Left lung (tissue), 4 donors: ENCODE measurements at regions not wholly inside any gene's neighbourhood (a gene's known extent, or its start where the extent isn't known, plus 50 kb on each side); places are given as distances from the start of the nearest gene placed in this dataset.

ENCODE experiments used
- ATAC-seq: fragments of 200-7000 bp; cut with Tn5 transposase; one replicate; pipeline ENCODE4 v1.9.1; 2020; ENCODE audit warnings: moderate library complexity
- DNase-seq, 4 donors: peaks; one replicate each; pipeline ENCODE4 v3.0.0-alpha.2; 2013 to 2020
- H3K27ac ChIP-seq, 2 donors: fragments of 200-600 bp; sonication (generic) in 1 of 2; one replicate each; pipeline versions ENCODE4 v1.5.0 to v1.8.0; 2020 to 2021
- H3K27me3 ChIP-seq, 2 donors: fragments of 200-600 bp; sonication (generic) in 1 of 2; one replicate each; pipeline versions ENCODE4 v1.5.0 to v1.8.0; 2020 to 2021
- H3K36me3 ChIP-seq, 2 donors: fragments of 200-600 bp; sonication (generic) in 1 of 2; one replicate each; pipeline versions ENCODE4 v1.5.0 to v1.8.0; 2020 to 2021
- H3K4me1 ChIP-seq, 2 donors: fragments of 200-600 bp; one replicate each; pipeline ENCODE4 v1.8.0; 2021
- H3K4me3 ChIP-seq, 2 donors: fragments of 200-600 bp; sonication (generic) in 1 of 2; one replicate each; pipeline versions ENCODE4 v1.5.0 to v1.8.0; 2020 to 2021; ENCODE audit warnings: mild to moderate bottlenecking in 1 of 2
- H3K9me3 ChIP-seq, 2 donors: fragments of 200-600 bp; sonication (generic) in 1 of 2; one replicate each; pipeline versions ENCODE4 v1.5.0 to v1.8.0; 2020 to 2021
- intact Hi-C, 2 donors: fragments of 100-400 bp; cut with DNase I; formaldehyde crosslinking; loops; one replicate each; pipeline versions ENCODE4 v1.11.2 to v1.14.2; 2022
- TF ChIP-seq, protein P1 (sequence below), 2 donors: fragments of 200-600 bp; sonication (generic) in 1 of 2; IDR thresholded peaks; one replicate each; pipeline versions ENCODE4 v1.5.0 to v1.8.0; 2021; ENCODE audit warnings: antibody characterized with exemption in 2 of 2
- donor health status: DM: no; HTN: yes; CAD: no.
- donor health status: DM: no; HTN: no; CAD: no.

GRCh38 chr11:76266286-76267100, 60.2 kb upstream of the WNT11 start:
- Histone ChIP-seq H3K9me3 (no peaks in the 10 kb centered on the region), H3K4me1 (no peaks in the 10 kb centered on the region), H3K27me3 (no peaks in the 10 kb centered on the region), H3K4me3 (no peak overlapping the region), H3K36me3 (no peaks in the 10 kb centered on the region), H3K27ac (peak overlapping the region in 1 of 2 donors; percentile 8)
- ATAC-seq (peak; percentile 46), DNase-seq (peak in 1 of 4 donors; percentile 9)
- TF ChIP-seq, protein P1, sequence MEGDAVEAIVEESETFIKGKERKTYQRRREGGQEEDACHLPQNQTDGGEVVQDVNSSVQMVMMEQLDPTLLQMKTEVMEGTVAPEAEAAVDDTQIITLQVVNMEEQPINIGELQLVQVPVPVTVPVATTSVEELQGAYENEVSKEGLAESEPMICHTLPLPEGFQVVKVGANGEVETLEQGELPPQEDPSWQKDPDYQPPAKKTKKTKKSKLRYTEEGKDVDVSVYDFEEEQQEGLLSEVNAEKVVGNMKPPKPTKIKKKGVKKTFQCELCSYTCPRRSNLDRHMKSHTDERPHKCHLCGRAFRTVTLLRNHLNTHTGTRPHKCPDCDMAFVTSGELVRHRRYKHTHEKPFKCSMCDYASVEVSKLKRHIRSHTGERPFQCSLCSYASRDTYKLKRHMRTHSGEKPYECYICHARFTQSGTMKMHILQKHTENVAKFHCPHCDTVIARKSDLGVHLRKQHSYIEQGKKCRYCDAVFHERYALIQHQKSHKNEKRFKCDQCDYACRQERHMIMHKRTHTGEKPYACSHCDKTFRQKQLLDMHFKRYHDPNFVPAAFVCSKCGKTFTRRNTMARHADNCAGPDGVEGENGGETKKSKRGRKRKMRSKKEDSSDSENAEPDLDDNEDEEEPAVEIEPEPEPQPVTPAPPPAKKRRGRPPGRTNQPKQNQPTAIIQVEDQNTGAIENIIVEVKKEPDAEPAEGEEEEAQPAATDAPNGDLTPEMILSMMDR (IDR thresholded peaks at IDR 0.05): no peak
- intact Hi-C loops: no loop called here

DNA sequence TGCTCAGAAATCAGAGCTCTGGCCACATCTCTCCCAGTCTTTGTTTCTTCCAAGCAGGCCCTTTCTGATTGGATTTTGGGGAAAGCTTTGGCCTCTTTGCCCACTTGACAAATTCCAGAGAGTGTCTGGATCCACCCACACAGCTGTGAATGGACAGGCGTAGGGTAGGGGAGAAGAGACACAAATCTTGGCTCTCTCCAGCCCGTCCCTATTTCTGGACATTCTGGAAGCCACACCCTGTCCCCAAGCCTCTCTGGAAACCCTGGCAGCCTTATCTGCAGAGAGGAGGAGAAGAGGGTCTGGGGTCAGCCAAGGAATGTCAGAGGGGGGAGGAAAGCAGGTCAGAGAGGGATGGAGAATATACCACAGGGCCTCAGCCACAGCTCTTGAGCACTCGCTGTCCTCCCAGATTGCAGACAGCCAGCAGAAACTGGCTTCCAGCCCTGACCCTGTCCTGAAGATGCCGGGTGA, 59.5 kb upstream of the WNT11 start:
- Histone ChIP-seq H3K27ac (no peak overlapping the region), H3K9me3 (no peaks in the 10 kb centered on the region), H3K36me3 (no peaks in the 10 kb centered on the region), H3K4me3 (no peak overlapping the region), H3K4me1 (no peaks in the 10 kb centered on the region), H3K27me3 (no peaks in the 10 kb centered on the region)
- intact Hi-C loops: no loop called here
- peak; percentile 20 for ATAC-seq
- no peak for DNase-seq
- TF ChIP-seq, protein P1 (IDR thresholded peaks at IDR 0.05): no peak

GRCh38 chr11:76263657-76264056, 57.4 kb upstream of the WNT11 start:
- ATAC-seq: no peak
- TF ChIP-seq, protein P1 (IDR thresholded peaks at IDR 0.05): no peak
- no peaks in the 10 kb centered on the region for H3K4me1 ChIP-seq

DNA sequence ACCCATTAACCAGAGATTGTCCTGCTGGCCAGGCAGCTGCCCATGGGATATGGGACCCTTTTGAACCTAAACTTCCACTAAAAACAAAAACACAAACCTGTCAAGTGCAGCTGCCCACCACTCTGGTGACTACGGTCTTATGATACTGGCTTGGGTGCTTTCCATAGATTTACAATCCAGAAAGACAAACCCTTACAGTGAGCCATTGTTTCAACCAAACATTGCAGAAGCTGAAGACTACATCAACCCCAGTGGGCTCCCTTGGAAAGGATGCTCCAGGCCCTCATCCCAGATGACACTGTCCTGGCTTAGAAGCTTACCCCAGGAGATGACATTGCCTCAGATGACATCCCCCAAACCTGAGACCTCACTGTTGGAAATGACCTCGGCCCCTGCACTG, 56.9 kb upstream of the WNT11 start:
- no peak overlapping the region for H3K27ac ChIP-seq
- intact Hi-C loops: no loop called here
- no peaks in the 10 kb centered on the region for H3K4me1 ChIP-seq
- no peaks in the 10 kb centered on the region for H3K27me3 ChIP-seq
- H3K36me3 ChIP-seq: no peaks in the 10 kb centered on the region
- H3K9me3 ChIP-seq: no peaks in the 10 kb centered on the region
- TF ChIP-seq, protein P1 (IDR thresholded peaks at IDR 0.05): no peak
- DNase-seq: no peak
- no peak for ATAC-seq
- no peak overlapping the region for H3K4me3 ChIP-seq

More at GRCh38 chr11:76263657-76264056, 57.4 kb upstream of the WNT11 start:
- H3K27ac ChIP-seq: no peak overlapping the region
- no peaks in the 10 kb centered on the region for H3K36me3 ChIP-seq
- no peaks in the 10 kb centered on the region for H3K27me3 ChIP-seq
- peak in 1 of 4 donors; percentile 27 for DNase-seq
- intact Hi-C loops: no loop called here
- no peak overlapping the region for H3K4me3 ChIP-seq
- no peaks in the 10 kb centered on the region for H3K9me3 ChIP-seq

GRCh38 chr11:76260296-76260925, 54.1 kb upstream of the WNT11 start:
- H3K27ac ChIP-seq: no peak overlapping the region
- DNase-seq (peak in 1 of 4 donors; percentile 67), ATAC-seq (no peak)
- TF ChIP-seq, protein P1 (IDR thresholded peaks at IDR 0.05): no peak
- H3K36me3 ChIP-seq: no peaks in the 10 kb centered on the region
- H3K9me3 ChIP-seq: no peaks in the 10 kb centered on the region
- no peaks in the 10 kb centered on the region for H3K27me3 ChIP-seq
- intact Hi-C loops: no loop called here
- no peak overlapping the region for H3K4me3 ChIP-seq
- H3K4me1 ChIP-seq: no peaks in the 10 kb centered on the region
